GM18511 (cell line): ENCODE measurements at regions not wholly inside any gene's neighbourhood (a gene's known extent, or its start where the extent isn't known, plus 50 kb on each side); places are given as distances from the start of the nearest gene placed in this dataset.
"Not testable (repeated sequence)": the region's sequence is repeated elsewhere in the genome, so short reads cannot be mapped to it uniquely, and the experiment has no call there.

ENCODE experiments used
- ATAC-seq: cut with Tn5 transposase; IDR thresholded peaks from one replicate; pipeline ENCODE4 v1.9.1; 2021; ENCODE audit warnings: mild to moderate bottlenecking, moderate library complexity; ENCODE audit not compliant: unreplicated experiment

DNA sequence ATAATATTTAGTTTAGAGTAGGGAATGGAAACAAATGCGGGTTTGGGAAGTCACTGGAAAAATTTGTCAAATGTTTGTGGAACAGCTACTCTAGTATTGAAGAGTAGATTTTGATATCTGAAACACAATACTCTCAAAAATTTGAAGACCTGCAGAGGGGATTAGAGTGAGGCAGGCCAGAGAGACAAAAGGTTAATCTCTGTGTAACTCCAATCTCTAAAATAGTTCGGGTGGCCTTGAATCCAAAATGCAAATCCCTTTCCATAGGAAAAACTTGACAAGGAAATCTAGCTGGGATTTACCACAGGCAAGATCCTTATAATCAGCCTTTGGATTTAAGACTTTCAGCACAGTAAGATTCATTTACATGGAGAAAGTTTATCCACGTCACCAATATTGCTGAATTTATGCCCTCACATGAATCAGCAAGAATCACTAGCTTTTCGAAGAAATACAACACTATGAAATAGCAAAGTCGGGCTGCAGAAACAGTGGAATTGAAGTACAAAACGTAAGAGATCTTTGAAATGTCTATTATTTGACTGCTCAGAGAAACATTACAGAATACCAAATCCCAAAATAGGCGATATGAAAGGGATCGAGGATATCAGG is 423.7 kb upstream of the ZNF804A start:
- no peak for ATAC-seq

DNA sequence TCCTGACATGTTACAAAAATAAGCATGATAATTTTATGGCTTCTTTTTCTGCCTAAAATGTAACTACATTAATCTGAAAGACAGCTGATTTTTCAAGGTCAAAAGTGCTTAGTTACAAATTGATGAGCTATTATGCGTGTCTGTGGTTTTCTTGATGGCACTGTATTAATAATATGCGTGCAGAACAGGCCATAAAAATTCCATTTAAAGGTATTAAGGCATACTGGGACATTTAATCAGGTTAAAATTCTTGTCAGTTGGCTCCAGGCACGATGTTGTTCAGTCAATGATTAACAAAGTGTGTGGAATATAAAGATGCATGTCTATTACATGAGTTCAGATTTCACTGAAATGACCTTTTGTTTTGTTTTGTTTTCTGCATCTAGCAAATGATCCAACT is 420.1 kb upstream of the ZNF804A start:
- no peak for ATAC-seq

DNA sequence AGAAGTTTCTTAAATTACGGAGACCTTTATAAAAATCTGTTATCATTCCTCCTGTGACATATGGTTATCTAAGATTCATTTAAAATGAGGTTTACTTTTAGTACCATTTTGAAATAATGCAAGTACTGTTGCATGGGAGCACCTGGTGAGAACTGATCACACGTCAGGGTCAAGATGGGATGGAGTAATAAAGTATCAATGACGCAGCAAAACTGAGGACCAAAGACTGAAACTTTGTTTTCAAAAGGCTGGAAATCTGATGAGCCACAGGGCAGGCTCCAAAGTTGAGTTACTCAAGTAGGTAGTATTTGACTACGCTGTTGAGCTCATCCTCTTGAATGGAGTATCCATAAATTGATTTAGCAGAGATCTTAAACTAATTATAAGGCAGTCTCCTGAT is 411.9 kb upstream of the ZNF804A start:
- ATAC-seq, result no peak

DNA sequence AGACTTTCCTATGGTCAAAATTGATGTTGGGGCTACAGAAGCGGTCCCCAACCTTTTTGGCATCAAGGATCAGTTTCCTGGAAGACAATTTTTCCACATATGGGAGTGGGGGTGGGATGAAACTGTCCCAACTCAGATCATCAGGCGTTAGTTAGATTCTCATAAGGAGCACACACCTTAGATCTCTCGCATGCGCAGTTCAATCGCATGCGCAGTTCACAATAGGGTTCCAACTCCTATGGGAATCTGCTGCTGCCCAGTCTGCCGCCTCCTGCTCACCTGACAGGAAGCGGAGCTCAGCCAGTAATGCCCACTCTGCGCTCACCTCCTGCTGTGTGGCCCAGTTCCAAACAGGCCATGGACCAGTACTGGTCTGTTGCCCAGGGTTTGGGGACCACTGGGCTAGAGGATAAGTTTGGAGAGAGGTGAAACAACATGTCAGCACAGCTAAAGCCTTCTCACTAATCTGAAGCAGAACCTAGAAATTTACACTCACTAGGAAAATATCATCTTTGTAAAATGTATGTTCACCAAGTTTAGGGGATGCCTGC is 410.8 kb upstream of the ZNF804A start:
- ATAC-seq, result no peak

DNA sequence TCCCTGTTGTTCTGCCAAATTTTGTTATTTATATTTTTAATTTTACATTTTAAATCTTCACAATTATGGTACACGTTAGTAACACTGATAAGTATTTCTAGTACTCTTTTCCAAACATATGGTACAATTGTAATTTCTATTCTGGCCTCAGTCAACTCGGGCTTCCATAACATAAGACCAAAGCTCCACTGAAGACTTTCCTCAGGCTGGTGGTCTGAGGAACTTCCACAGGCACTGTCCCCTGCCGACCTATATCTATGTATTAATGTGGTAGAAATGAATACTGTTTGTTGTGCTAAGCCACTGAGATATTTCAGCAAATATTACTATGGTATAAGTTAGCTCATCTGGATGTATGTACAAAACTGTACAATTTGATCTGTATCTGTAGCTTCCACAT is 407.6 kb upstream of the ZNF804A start:
- ATAC-seq, result no peak

DNA sequence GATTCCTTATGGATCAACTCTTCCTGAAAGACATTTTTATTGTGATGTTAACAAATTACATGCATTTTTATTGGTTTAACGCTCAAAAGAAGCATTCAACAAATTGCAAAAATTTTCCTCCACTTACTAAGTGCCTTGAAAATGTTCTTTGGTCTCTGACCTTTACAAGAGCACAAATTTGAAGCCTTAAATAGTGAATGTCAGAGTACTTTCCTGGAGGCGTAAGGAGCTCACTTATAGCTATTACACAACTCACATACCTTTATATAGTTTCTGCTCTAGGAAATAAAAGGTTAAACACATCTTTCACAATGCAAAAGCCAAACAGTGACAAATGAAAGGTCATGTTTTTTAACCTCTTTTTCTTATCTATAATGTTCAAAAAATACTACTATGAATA is 405.7 kb upstream of the ZNF804A start:
- ATAC-seq, result no peak

DNA sequence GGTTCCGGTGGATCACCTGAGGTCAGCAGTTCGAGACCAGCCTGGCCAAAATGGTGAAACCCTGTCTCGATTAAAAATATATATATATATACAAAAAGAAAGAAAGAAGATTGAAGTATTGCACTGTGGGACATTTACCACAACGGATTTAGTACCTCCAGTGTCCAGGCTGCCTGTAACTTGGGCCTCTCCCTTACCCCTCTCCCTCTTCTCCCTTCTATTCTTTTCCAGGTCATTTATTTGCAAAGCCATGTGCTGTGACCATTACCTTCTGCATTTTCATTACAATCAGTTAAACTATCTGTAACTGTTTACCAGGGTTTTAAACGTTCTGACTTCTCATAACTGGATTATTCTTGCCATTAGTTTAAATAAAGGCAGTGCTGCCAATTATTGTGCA is 400.9 kb upstream of the ZNF804A start:
- no peak for ATAC-seq

DNA sequence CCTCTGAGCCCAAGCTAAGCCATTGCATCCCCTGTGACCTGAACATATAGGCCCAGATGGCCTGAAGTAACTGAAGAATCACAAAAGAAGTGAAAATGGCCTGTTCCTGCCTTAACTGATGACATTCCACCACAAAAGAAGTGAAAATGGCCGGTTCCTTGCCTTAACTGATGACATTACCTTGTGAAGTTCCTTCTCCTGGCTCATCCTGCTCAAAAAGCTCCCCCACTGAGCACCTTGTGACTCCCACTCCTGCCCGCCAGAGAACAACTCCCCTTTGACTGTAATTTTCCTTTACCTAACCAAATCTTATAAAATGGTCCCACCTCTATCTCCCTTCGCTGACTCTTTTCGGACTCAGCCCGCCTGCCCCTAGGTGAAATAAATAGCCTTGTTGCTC is 399.5 kb upstream of the ZNF804A start:
- ATAC-seq, result not testable (repeated sequence)

DNA sequence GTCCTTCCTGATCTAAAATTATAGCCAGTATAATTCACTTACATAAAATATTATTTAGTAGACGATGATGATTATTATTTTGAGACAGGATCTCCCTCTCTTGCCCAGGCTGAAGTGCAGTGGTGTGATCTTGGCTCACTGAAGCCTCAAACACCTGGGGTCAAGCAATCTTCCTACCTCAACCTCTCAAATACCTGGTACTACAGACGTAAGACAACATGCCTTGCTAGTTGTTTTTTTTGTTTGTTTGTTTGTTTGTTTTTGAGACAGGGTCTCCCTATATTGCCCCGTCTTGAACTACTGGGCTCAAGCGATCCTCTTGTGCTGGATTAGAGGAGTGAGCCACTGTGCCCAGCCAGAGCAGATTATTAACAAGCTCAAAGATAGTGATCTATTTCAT is 399.1 kb upstream of the ZNF804A start:
- no peak for ATAC-seq

DNA sequence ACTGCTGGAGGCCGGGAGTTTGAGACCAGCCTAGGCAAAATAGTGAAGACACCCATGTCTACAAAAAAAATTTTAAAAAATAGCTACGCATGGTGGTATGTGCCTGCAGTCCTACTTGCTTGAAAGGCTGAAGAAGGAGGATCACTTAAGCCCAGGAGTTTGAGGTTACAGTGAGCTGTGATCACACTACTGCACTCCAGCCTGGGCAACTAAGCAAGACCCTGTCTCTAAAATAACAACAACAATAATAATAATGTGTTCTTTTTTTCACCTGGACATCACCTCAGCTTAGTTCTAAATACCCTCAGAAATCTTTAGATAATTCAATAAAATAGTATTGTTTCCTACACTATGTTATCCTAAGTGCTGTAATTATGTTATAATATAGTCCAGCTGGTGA is 397.1 kb upstream of the ZNF804A start:
- no peak for ATAC-seq

DNA sequence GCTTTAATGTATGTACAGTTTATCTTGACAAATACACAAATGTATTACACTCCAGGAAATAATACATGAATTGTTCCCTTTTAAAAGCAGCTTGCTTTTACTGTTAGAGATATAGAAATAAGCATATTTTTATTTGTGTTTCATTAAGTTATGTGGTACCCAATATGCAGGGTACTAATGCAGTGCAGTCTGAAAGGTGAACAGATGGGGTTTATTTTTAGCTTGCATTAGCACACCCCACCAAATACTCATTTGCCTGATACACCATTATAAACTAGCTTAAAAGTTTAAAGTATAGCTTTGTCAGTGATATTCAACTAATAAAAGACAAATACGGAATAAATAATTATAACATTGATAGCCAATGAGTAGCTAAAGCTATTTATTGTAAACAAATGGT is 394.7 kb upstream of the ZNF804A start:
- no peak for ATAC-seq

DNA sequence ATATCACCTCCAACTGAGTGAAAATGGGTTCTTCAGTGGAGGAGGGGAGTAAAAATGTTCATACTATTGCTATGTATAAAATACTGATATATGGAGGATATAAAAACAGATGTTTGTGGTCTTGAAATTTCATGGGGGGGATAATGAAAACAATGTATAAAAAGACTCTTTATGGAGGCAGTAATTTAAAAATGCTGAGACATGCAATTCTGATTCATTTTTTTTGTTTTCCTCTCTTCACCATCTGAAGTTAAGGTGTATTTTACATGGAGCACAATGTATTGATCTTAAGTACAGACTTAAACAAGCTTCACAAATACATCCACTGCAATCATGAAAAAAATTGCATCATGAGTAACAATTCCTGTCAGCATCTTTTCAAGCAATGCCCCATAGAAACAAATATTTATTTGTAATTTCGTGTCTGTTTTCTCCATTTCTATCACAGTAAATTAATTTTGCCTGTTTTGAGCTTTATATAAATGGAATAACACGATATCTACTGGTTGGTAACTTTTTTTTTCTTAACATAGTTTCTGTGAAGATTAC is 393.2 kb upstream of the ZNF804A start:
- no peak for ATAC-seq

DNA sequence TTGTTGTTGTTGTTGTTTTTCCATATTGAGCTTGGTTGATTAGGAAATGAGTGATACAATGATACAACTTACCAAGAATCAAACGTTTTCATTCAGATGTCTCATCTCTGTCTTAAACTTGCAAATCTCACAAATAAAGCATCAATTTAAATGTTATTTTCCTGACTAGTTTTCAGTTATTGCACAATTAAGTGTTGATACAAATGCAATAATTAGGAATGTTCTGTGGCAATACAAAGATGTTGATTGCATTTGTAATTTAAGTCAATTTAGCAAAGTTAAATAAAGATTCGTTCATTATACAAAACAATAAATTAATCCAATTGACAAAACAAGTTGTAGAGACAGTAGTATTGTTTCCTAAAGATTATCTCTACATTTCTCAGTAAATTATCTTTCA is 392.3 kb upstream of the ZNF804A start:
- no peak for ATAC-seq

DNA sequence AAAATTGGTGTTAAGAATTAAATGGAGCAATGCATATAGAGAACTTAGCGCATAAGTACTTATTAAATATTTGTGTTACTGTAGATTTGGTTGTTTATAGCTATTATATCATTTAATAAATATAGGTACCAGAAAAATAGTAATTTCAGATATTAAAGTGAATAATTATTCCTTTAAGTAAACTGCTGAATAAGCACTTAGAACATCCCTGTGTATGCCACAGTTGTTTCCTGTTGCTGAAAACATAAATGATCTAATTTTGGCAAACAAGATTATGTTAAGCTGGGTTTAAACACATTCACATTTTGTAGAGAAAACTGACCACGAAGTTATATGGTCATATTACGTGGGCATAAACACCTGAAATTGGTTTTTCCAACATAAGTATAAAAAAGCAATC is 388.0 kb upstream of the ZNF804A start:
- ATAC-seq, result no peak

DNA sequence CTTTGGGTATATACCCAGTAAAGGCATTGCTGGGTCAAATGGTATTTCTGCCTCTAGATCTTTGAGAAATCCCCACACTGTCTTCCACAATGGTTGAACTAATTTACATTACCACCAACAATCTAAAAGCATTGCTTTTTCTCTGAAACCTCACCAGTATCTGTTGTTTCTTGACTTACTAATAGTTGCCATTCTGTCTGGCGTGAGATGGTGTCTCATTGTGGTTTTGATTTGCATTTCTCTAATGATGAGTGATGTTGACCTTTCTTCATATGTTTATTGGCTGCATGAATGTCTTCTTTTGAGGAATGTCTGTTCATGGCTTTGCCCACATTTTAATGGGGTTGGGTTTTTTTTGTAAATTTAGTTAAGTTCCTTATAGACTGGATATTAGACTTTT is 382.6 kb upstream of the ZNF804A start:
- ATAC-seq, result peak; percentile 76

DNA sequence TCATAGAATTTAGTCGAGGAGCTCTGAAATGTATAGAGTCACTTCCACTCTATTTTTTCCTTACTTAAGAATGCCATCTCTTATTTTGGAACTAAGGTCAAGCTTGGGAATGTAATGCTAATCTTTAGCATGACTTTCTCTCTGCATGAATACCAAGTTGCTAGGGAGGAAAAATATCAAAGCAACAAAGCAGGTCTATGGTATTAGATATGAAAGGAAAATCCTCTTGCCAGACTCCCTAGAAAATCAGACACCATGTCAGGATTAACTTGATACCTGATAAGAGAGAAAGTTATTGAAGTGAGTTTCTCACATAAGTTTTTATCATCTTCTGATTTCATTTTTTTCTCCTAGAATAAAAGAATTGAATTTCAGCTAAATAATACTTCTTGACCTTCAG is 341.7 kb upstream of the ZNF804A start:
- no peak for ATAC-seq

DNA sequence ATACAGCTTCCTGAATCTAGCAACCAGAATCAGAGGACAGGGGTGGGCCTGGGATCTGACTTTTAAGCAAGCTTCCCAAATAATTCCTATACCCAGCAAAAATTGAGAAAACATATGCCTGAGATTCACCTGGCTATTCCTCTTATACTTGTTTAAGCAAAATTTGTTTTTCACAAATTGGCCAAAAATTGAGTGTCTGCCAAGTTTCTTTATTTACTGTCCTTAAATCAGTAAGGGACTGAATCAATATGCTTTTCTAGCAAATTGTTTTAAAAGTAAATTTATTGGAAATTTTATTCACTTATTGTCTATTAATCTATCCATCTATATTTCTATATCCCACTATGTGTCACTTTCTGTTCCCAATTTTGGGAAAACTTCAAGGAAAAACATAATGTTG is 337.0 kb upstream of the ZNF804A start:
- no peak for ATAC-seq

DNA sequence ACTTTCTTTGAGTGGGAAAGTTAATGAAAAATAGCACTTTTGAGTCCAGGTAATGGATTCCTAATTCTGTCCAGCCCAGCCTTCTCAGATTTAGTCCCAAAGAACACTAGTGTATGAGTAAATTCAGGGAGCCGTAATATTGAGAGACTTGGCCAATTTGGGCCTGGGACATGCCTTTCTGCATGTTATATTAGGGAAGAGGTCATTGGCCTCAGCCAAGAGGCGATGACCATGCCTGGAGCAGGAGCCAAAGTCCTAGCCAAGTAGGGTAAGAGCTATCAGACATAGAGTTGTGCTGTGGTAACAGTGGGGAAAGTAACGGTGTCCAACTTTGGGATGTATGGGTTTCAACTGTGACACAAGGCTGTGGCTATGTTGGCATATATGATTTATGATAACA is 336.5 kb upstream of the ZNF804A start:
- no peak for ATAC-seq

DNA sequence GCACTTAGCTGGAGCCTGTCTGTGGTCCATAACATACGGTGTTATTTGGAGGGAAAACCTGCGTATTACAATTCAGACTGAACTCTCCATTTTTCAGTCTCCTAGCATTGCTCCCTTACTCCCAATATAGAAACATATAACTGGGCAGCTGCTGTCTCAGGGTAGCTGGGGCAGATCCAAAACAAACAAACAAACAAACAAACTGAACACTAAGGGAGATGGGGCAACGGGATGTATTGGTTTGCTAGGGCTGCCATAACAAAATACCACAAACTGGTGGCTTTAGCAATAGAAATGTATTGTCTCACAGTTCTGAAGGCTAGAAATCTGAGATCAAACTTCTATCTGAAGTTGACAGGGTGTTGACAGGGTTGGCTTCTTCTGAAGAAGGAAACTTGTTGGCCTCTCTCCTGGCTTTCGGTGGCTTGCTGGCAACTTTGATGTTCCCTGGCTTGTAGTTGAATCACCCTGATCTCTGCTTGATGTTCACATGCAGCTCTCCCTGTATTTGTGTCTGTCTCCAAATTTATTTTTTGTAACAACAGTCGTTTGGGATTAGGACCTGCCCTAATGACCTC is 329.3 kb upstream of the ZNF804A start:
- no peak for ATAC-seq

DNA sequence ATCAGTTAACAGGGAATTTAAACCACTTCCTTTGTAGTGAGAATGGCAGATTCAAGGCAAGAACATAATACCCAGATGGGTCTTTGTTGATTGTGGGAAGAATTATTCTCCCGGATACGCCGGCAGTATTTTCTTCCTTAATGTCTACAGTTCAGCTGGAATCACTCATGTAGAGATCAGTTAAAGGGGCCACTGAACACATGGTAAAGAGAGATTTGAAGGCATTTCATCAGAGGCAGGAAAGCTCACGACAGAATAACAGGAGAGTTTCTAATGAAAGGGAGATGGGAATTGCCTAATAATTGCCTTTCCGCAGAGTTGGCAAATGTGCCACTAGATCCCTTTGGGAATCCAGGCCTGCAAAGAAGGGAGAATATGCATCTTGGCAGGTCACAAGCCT is 327.7 kb upstream of the ZNF804A start:
- no peak for ATAC-seq

DNA sequence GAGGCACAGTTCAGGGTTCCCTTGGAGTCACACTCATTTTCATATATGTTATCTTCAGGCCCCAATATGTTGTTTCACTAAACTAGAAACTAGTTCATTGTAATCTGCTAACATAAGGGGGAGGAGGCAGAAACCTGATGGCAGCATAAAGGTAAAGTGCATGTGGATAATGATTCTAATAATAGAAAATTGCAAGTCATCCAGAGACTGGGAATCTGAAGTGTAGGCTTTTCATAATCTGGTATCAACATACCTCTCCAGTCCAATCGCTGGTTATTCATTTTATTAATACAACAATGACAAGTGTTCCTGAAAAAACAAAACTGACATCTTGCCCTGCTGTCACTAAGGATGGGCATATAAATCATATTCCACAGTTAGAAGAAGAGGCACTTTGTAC is 326.3 kb upstream of the ZNF804A start:
- ATAC-seq, result no peak

DNA sequence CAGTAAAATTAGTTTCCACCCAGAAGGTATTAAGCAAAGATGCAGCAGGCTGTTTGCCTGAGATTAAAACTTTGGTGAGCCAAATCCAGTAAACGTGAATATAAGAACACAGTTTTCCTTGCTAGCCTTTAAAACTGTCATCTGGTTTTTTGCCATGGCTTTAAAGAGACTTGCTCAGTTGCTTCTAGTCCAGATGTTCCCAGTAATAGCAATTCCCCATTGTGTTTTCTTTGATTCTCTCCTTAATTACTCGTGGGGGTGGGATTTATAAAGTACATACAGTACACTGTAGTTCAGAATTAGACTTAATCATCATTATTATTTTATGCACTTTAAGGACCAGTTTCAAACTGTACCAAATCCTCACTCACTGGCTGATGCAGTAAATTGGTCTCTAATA is 303.5 kb upstream of the ZNF804A start:
- no peak for ATAC-seq

DNA sequence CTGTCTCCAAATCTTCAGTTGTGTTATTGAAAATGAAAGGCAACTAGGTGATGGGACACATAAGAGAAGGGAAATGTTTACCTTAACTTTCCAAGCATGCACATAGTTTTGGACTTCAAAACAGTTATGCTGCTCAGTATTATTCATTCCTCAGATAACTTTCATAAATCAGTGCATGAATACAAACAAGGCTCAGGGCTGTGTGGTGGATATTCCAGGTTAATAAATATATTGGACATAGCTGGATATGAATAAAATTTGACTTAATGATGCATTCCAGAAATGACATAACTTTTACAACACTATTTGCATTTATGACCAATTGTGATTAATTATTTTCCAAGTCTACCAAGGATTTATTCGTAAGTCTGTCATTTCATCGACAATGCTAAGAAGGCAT is 301.2 kb upstream of the ZNF804A start:
- ATAC-seq, result no peak
